ENCODE measurements at regions not wholly inside any gene's neighbourhood (a gene's known extent, or its start where the extent isn't known, plus 50 kb on each side); places are given as distances from the start of the nearest gene placed in this dataset.

- no peak for DNase-seq
These were observed 396.6 kb downstream of the BRINP2 start for GRCh38 chr1:177567393-177567792.

- DNase-seq: no peak
These were observed 395.7 kb downstream of the BRINP2 start for GRCh38 chr1:177566495-177566894.

GRCh38 chr1:177561436-177561835 is 390.7 kb downstream of the BRINP2 start:
- no peak for DNase-seq

GRCh38 chr1:177558372-177558771 is 387.6 kb downstream of the BRINP2 start:
- DNase-seq: no peak

GRCh38 chr1:177556163-177556562 is 385.4 kb downstream of the BRINP2 start:
- no peak for DNase-seq

- DNase-seq: no peak
These were observed 376.4 kb downstream of the BRINP2 start for GRCh38 chr1:177547200-177547599.

- no peak for DNase-seq
These were observed 375.6 kb downstream of the BRINP2 start for GRCh38 chr1:177546346-177546745.

- DNase-seq: no peak
These were observed 355.4 kb downstream of the BRINP2 start for GRCh38 chr1:177526201-177526600.

- DNase-seq: no peak
These were observed 354.4 kb downstream of the BRINP2 start for GRCh38 chr1:177525176-177525575.

GRCh38 chr1:177517546-177517945 is 346.8 kb downstream of the BRINP2 start:
- no peak for DNase-seq

- no peak for DNase-seq
These were observed 343.4 kb downstream of the BRINP2 start for GRCh38 chr1:177514207-177514606.

- no peak for DNase-seq
These were observed 340.3 kb downstream of the BRINP2 start for GRCh38 chr1:177511036-177511435.

- no peak for DNase-seq
These were observed 335.3 kb downstream of the BRINP2 start for GRCh38 chr1:177505905-177506590.

GRCh38 chr1:177495878-177496277 is 325.1 kb downstream of the BRINP2 start:
- no peak for DNase-seq

GRCh38 chr1:177490786-177491185 is 320.0 kb downstream of the BRINP2 start:
- no peak for DNase-seq

- DNase-seq: no peak
These were observed 319.4 kb downstream of the BRINP2 start for GRCh38 chr1:177490036-177490639.

GRCh38 chr1:177488722-177489121 is 318.0 kb downstream of the BRINP2 start:
- no peak for DNase-seq

GRCh38 chr1:177487481-177487880 is 316.7 kb downstream of the BRINP2 start:
- DNase-seq: no peak

- no peak for DNase-seq
These were observed 310.1 kb downstream of the BRINP2 start for GRCh38 chr1:177480741-177481305.

- DNase-seq: no peak
These were observed 308.8 kb downstream of the BRINP2 start for GRCh38 chr1:177479600-177479999.

GRCh38 chr1:177476676-177477075 is 305.9 kb downstream of the BRINP2 start:
- no peak for DNase-seq

- no peak for DNase-seq
These were observed 301.8 kb downstream of the BRINP2 start for GRCh38 chr1:177472567-177472966.

- no peak for DNase-seq
These were observed 300.5 kb downstream of the BRINP2 start for GRCh38 chr1:177471244-177471643.

GRCh38 chr1:177469519-177469918 is 298.8 kb downstream of the BRINP2 start:
- DNase-seq: no peak

- DNase-seq: no peak
These were observed 295.5 kb downstream of the BRINP2 start for GRCh38 chr1:177466286-177466685.

All from NCI-H1048 (cell line).